ENCODE measurements at regions not wholly inside any gene's neighbourhood (a gene's known extent, or its start where the extent isn't known, plus 50 kb on each side); places are given as distances from the start of the nearest gene placed in this dataset.
"Not testable (repeated sequence)": the region's sequence is repeated elsewhere in the genome, so short reads cannot be mapped to it uniquely, and the experiment has no call there.

- no peak for DNase-seq
These were observed 125.2 kb upstream of the THBS2 start for GRCh38 chr6:169378620-169379381.

- no peak for DNase-seq
These were observed 122.8 kb upstream of the THBS2 start for GRCh38 chr6:169376458-169376857.

GRCh38 chr6:169372589-169372988 is 118.9 kb upstream of the THBS2 start:
- DNase-seq, result no peak

- peak; percentile 65 for DNase-seq
These were observed 117.9 kb upstream of the THBS2 start for GRCh38 chr6:169371344-169372127.

GRCh38 chr6:169370666-169371343 is 117.2 kb upstream of the THBS2 start:
- no peak for DNase-seq

GRCh38 chr6:169370054-169370453 is 116.4 kb upstream of the THBS2 start:
- no peak for DNase-seq

- DNase-seq, result no peak
These were observed 114.6 kb upstream of the THBS2 start for GRCh38 chr6:169368200-169368599.

- DNase-seq, result no peak
These were observed 113.9 kb upstream of the THBS2 start for GRCh38 chr6:169367507-169367906.

GRCh38 chr6:169366258-169366901 is 112.7 kb upstream of the THBS2 start:
- DNase-seq, result no peak

- DNase-seq, result peak; percentile 39
These were observed 112.1 kb upstream of the THBS2 start for GRCh38 chr6:169365567-169366257.

GRCh38 chr6:169363590-169363989 is 109.9 kb upstream of the THBS2 start:
- DNase-seq, result no peak

GRCh38 chr6:169362501-169363121 is 109.0 kb upstream of the THBS2 start:
- no peak for DNase-seq

- DNase-seq, result not testable (repeated sequence)
These were observed 101.4 kb upstream of the THBS2 start for GRCh38 chr6:169355001-169355400.

GRCh38 chr6:169345146-169345545 is 91.5 kb upstream of the THBS2 start:
- DNase-seq, result peak; percentile 30

- DNase-seq, result peak; percentile 66
These were observed 91.1 kb upstream of the THBS2 start for GRCh38 chr6:169344750-169345065.

- no peak for DNase-seq
These were observed 90.5 kb upstream of the THBS2 start for GRCh38 chr6:169343886-169344749.

- no peak for DNase-seq
These were observed 89.1 kb upstream of the THBS2 start for GRCh38 chr6:169342710-169343109.

GRCh38 chr6:169341706-169342105 is 88.1 kb upstream of the THBS2 start:
- no peak for DNase-seq

- DNase-seq, result no peak
These were observed 87.4 kb upstream of the THBS2 start for GRCh38 chr6:169341065-169341464.

GRCh38 chr6:169340395-169340794 is 86.7 kb upstream of the THBS2 start:
- no peak for DNase-seq
